ENCODE measurements at regions not wholly inside any gene's neighbourhood (a gene's known extent, or its start where the extent isn't known, plus 50 kb on each side); places are given as distances from the start of the nearest gene placed in this dataset.

GRCh38 chr2:241991299-241991698 lies 121.8 kb downstream of the RTP5 start:
- TF ChIP-seq CTCF (IDR thresholded peaks at IDR 0.05; ENCODE audit: extremely low read depth, missing control alignments): no peak

GRCh38 chr2:241992753-241993152 lies 123.2 kb downstream of the RTP5 start:
- TF ChIP-seq CTCF (IDR thresholded peaks at IDR 0.05; ENCODE audit: extremely low read depth, missing control alignments): no peak
- DNase-seq (ENCODE audit: low spot score): no peak

More at GRCh38 chr2:241991299-241991698, 121.8 kb downstream of the RTP5 start:
- DNase-seq (ENCODE audit: low spot score): no peak

GRCh38 chr2:241993386-241994005 lies 124.0 kb downstream of the RTP5 start:
- TF ChIP-seq CTCF (IDR thresholded peaks at IDR 0.05; ENCODE audit: extremely low read depth, missing control alignments): no peak

GRCh38 chr2:241994086-241994485 lies 124.6 kb downstream of the RTP5 start:
- DNase-seq (ENCODE audit: low spot score): no peak
- no peak for TF ChIP-seq CTCF (IDR thresholded peaks at IDR 0.05; ENCODE audit: extremely low read depth, missing control alignments)

More at GRCh38 chr2:241993386-241994005, 124.0 kb downstream of the RTP5 start:
- no peak for DNase-seq (ENCODE audit: low spot score)

GRCh38 chr2:241994556-241995213 lies 125.2 kb downstream of the RTP5 start:
- TF ChIP-seq CTCF (IDR thresholded peaks at IDR 0.05; ENCODE audit: extremely low read depth, missing control alignments): no peak
- no peak for DNase-seq (ENCODE audit: low spot score)

- no peak for DNase-seq (ENCODE audit: low spot score)
- no peak for TF ChIP-seq CTCF (IDR thresholded peaks at IDR 0.05; ENCODE audit: extremely low read depth, missing control alignments)
Observed at GRCh38 chr2:241996100-241996499, 126.6 kb downstream of the RTP5 start.

- no peak for TF ChIP-seq CTCF (IDR thresholded peaks at IDR 0.05; ENCODE audit: extremely low read depth, missing control alignments)
- DNase-seq (ENCODE audit: low spot score): no peak
Observed at GRCh38 chr2:241997017-241997416, 127.5 kb downstream of the RTP5 start.
